NT2/D1 (cell line): ENCODE measurements at regions not wholly inside any gene's neighbourhood (a gene's known extent, or its start where the extent isn't known, plus 50 kb on each side); places are given as distances from the start of the nearest gene placed in this dataset.

ENCODE experiments used
- SUZ12 ChIP-seq: IDR thresholded peaks from 2 replicates; pipeline ENCODE4 v1.6.1; 2011; ENCODE audit not compliant: insufficient read length, insufficient read depth; ENCODE audit errors: extremely low read depth
- YY1 ChIP-seq: IDR thresholded peaks from 2 replicates; pipeline ENCODE4 v1.6.1; 2011; ENCODE audit not compliant: insufficient read length, insufficient read depth

- TF ChIP-seq YY1 (no peak), SUZ12 (no peak)
Observed at GRCh38 chr5:164610374-164610773, 1105.0 kb downstream of the MAT2B start.
